GM18861 (cell line): ENCODE measurements at regions not wholly inside any gene's neighbourhood (a gene's known extent, or its start where the extent isn't known, plus 50 kb on each side); places are given as distances from the start of the nearest gene placed in this dataset.

ENCODE experiments used
- ATAC-seq: cut with Tn5 transposase; IDR thresholded peaks from one replicate; pipeline ENCODE4 v1.9.1; 2021; ENCODE audit not compliant: unreplicated experiment

DNA sequence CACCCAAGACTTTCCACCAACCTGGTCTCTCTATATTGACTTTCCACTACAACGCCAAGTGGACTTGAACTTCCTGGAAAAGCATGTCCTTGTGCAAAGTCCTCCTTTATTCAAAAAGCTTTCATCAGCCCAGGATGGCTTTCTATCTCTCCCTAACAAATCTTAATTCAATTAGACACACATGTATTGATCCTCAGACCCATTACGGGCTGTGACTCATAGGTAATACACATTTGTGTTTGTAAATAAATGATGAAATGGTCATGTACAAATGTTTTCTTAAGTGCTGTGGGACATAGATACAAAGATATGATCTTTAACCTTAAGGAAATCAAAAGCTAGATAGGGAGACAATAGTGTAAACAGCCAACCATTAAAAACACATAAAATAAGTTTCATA lies 1189.7 kb downstream of the EFNB2 start:
- no peak for ATAC-seq

DNA sequence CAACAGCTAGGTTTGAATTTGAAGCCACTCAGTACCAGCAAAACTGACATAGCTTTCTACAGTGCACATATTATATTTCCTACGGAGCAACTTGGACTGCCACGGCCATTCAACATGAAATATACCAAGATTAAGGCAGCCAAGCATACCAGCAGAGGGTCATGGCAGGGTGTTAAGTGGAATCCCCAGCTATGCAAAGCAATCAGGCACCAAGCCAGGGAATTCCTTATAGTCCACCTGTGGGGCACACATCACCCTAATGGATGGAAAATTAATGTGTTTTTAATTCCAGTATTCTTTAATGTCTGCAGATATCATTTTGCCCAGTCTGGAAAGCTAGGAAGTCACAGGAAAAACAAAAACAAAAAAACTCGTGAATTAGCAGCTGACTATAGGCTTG lies 1190.3 kb downstream of the EFNB2 start:
- ATAC-seq = no peak

DNA sequence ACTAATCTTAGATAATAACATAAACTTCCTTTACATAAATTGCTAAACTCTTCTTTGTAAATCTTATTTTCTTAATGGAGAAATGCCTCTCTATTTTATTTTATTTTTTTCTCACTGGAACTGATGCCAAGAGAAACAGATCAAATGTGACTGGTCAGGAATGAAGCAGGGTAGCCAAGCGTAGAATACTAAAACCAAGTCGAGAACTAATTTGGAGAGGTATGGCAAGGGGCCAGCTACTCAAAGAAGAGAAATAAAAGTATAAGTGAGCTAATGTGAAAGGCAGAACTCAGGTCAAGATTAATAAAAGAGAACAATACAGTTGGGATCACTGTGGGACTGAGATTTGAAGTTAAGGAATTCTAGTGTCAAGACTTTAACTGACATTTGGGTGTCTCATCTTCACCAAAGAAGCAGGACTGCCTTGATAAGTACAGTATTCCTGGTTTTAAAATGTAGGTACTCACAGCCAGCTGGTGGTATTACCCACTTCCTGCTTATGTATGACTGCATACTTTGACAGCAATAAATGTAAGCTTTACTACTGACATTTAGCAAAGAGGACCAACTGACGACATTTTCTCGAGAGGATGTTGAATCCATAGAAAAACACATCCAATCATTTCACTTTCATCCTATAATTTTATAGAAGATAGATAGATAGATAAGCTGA lies 1192.2 kb downstream of the EFNB2 start:
- ATAC-seq = no peak

DNA sequence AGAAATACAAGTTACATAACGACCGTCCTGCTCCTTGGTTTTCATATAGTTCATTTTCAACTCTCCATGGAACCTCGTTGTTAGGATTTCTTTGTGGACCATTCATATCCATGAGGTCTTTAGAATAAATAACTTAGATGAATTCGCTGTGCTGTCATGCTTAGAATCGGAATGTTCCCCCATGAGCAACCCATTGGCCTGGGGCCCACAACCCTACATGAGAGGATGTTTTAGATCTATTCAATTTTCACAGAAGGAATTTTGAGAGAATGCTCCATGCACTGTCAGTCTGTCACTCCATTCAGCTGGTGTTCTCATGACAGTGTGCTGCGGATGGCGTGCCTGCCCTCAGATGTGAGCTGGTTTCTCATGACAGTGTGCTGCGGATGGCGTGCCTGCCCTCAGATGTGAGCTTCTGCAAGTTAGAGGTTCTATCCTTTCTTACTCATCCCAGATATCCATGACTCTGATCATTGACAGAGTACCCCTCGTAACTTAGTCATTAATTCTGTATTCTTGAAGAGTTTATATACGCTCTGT lies 1193.1 kb downstream of the EFNB2 start:
- ATAC-seq = no peak

DNA sequence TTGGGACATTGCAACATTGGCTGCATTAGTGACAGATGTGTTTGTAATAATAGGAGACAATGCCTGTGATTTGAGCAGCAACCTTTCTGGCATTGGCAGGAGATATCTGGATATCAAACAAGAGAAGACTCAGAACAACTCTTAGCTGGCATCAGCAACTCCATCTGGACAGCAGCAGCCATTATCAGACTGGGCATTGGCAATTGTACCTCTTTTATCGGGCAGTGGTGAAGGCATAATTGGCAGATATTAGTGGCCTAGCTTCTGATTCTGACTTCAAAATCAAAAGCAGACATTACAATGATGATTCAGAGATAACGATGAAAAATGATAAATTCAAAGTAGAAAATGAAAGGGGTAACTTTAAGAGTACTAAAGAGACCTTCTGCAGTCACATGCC lies 1193.7 kb downstream of the EFNB2 start:
- no peak for ATAC-seq

DNA sequence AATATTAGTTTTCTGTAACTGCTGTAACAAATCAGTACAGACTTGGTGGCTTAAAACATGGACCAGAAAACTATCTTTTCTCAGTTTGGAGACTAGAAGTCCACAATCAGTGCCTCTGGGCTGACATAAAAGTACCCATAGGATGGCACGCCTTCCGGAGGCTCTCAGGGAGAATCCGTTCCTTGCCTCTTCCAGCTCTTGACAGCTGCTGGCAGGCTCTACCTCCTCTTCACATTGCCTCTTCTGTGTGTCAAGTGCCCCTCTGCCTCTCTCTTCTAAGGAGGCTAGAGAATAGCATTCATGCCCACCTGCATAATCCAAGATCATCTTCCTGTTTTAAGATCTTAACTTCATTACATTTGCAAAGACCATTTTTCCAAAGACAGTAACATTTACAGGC lies 1194.2 kb downstream of the EFNB2 start:
- ATAC-seq = no peak

DNA sequence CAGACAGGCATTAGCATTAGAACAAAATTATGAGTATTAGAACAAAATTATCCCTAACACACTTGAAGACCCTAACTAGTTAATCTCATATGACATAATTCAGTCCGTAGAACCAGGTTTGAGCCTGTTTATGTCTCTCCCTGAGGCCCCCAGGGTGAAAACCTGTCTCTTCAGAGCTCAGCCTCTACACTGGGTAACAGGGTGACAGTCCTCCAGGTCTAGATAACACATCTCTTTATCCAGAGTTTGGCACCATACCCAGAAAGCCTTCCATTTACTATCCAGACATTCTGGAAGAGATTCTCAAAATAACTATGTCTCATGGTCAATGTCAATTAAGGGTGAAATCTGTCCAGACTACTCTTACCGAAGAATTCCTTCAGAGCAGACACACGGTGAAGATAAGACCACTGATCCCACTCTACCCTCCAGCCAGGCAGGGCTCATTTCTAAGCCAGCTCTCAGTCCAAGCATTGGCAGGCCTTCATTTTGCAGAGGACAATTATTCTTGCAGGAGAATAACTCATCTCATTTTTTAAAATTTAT lies 1195.3 kb downstream of the EFNB2 start:
- ATAC-seq = no peak

DNA sequence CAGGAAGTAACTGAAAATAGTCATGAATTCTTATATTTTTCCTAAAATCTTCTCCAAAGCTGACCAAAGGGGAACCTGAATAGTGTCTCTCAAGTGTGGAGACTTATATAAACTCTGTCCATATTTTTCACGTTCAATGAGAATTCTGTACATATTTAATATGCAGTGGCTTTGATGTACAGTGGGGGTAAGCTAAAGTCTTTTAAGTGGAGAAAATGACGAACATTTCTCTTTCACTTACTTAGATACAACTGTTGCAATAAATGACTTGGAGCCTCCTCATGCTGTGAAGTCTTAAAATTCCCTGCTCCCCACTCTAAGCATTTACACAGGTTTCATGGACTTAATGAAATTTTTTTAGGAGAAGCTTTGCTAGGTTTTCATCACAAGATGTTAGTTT lies 1196.7 kb downstream of the EFNB2 start:
- ATAC-seq = no peak

DNA sequence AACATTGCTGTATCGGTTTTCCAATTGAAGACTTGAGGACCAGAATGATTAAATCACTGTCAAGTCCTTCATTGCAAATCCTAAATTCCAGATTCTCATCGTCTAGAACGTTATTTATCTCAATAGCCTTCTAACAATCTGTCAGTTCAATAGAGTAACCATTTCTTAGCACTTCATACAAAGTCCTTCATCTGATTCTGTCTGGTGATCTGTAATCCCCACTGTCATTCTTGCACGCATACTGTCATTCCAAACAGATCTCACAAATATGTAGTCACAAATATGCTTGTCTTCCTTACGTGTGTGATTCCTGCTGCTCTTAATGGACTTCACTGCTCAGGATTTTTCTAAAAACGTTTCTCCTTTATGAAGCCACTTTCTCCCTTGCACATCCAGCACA lies 1197.5 kb downstream of the EFNB2 start:
- no peak for ATAC-seq

DNA sequence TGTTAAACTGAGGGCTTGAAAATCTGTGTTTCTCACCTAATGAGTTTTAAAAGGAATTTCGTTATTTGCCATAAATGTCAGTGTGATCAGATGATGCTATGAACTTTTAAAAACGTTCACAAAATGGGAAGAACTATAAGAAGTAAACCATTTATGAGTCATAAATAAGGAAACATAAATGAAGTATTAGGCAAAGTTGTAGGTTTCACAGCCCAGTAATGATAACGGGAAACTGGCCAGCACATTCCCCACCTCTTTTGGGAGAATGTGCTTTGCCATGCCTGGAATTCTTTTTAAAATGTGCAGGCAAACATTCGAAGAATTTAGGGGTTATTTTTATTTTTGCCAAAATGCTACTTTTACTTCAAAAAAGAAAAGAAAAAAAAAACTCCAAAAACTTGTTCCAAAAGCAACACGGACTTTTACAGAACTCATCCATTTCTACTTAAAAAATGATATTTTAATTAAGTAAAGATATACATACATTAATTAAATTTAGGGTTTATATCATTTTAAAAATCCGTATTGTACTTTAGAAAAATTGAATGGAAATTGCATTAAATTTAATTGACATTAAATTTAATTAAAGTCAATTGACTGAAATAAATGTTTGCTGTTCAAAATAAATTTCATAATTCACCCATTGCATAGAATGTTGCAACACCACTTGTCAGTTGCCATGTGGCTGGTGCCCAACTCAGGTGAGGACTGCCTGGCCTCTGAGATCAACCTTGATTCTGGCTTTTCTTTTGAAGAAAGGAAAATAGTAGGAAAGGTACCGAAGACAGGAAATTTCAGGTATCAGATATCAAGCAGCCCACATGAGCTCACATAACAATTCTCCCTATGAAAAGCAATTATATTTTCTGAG lies 1198.5 kb downstream of the EFNB2 start:
- no peak for ATAC-seq

DNA sequence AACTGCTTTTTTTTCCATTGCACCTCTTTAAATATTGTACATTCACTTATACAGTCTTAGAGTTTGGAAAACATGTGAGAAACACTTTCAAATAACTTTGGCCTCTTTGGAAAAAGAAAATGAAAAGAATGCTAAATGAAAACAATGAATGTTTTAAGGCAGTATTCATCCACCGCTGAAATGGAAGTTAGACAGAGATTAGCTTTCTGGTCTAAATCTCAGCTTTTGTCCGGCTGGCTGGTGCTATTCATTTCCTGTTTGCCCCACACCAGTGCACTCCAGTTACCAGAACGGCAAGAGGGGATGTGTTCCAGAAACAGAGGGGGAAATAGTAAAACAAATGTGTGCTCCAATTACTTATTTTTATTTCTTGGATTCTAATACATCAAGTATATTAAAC lies 1201.3 kb downstream of the EFNB2 start:
- no peak for ATAC-seq

DNA sequence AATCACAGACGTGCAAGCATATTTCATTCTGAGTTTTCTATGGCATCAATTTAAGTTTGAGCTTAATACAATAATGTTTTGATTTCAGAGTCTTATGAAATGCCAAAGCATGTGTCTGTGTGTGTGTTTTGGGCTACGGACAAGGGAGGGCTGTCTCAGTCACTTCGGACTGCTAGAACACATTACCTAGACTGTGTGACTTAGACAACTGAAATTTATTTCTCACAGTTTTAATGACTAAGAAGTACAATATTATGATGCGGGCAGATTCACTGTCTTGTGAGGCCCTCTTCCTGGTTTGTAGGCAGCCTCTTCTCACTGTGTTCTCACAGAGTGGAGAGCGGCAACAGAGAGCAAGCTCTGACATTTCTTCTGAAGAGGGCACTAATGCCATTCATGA lies 1202.0 kb downstream of the EFNB2 start:
- no peak for ATAC-seq

DNA sequence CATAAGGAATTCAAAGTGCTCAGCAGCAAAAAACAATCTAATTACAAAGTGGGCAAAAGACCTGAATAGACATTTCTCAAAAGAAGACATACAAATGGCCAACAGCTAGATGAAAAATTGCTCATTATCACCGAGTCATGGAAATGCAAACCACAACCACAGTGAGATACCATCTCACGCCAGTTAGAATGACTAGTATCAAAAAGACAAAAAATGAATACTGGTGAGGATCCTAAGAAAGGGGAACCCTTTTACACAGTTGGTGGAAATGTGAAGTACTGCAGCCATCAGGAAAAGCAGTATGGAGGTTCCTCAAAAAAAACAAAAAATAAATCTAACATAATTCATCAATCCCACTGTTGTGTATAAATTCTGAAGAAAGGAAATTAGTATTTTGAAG lies 1206.1 kb downstream of the EFNB2 start:
- no peak for ATAC-seq

DNA sequence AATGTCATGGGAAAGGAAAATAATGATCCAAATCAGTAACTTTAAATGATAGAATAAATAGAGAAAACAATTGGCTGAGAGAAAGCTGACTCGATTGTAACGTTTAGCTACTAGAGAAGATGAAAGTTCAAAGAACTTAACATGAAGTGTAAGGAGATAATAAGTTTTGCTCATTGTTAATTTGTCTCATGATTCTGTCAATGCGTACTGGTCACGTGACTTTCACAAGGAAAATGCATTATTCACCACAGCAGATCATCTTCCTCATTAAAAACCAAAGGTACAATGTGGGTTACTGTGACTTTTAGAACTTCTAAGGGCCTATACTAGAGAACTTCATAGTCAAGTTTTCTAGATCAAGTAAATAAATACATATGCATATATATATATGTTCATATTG lies 1207.2 kb downstream of the EFNB2 start:
- ATAC-seq = no peak

DNA sequence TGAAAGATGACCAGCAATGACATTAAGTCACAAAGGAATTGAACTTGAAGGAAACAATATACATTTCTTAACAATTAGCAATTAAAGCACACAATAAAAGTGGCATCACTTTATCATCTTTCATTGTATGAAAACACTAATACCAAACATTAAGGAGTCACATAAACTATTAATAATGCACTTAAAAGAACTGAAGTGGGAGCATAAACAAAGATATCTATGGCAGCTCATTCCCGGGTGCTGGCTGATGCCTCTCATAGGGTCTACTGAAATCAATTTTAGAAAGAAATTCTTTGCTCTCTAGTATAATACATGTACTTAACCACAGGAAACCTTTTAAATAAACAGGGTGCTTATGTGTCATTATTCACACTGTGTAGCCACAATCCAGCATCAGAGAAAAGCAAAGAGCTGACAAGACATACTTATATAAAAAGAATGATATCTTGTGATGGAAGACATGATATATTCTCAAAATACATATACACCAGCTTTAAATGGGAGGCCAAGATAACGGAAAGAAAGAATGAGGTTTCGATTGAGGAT lies 1207.8 kb downstream of the EFNB2 start:
- ATAC-seq = no peak

DNA sequence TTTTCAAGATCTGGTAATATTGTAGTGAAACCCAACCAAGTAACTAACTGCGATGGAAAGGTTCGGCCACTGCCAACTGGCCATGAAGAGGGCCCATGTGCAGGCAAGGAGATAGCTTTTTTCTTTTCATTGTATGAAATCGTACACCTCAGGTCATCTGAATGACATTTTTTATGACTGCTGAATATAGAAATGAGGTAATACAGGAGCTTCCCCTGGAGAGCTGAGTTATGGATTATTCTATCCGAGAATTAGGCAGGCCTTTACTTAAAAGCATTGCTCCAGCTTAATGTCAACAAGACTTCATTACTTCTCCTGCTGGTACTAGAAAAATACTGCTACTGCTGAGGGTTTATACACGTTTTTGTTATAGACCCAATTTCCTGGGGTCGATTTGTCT lies 1215.6 kb downstream of the EFNB2 start:
- ATAC-seq = no peak

DNA sequence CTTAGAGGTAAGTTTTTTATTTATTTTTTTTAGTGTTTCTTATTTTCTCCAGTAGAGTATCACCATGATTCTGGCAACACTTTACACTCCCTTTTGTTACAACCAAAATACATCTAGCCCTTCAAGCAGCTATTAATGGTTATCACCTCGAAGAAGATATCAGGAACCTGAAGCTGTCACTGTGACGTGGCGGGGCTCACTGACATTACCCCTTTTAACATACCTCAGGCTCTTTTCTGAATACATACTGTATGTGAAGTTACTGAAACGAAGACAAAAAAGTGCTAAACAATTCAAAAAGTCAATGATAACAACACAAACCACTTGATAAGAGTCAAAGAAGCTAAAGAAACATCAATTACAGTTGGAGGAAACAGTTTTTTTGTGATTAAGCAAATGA lies 1218.7 kb downstream of the EFNB2 start:
- ATAC-seq = no peak

DNA sequence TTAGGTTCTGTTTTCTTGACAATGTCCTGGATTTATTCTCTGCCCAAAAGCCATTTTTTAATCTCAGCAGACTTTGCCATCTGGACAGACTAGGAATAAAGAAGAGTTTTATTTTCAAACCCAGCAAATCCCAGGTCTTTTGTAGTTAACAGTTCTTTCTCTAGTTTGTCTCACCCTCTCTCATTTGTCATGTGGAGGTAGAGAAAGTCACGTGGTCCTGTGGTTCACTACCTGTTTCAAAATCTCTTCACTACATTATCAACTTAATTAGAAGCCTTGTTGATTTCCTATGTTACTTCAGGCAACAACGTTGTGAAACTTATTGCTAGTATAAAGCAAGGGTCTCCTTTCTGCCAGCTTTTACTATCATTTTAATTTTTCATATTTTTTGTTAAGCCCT lies 1222.6 kb downstream of the EFNB2 start:
- ATAC-seq = no peak

DNA sequence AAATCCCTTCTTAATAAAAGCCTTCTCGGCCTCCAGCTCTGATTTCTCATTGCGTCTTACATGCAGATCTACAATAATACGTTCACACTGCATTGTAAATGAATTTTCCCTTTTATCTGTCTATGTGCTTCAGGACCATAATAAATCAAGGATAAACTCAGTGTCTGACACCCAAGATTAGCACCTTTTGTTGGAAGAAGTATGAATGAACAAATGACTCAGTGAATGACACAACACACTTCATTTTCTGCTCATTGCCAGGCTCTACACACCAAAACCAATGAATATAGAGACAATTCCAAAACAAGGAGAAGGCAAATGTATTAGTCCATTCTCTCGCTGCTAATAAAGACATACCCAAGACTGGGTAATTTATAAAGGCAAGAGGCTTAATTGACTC lies 1224.4 kb downstream of the EFNB2 start:
- no peak for ATAC-seq

DNA sequence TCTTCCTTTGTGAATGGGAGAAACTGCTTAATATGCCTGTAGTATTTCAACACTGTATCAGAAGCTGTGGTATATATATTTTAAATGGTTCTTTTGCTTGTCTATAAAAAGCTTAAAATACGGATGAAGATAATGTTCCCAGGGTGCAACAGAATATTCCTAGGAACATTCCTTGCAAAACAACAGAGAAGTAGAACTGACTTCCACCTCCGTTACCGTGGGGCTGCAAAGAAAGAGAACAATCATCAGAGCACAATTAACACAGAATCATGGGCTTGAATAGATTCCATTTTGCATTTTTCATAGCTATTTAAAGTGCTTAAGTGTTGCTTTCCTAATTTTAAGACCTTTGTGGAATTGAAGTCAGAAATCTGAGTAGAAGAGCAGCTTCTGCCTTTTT lies 1227.7 kb downstream of the EFNB2 start:
- no peak for ATAC-seq

DNA sequence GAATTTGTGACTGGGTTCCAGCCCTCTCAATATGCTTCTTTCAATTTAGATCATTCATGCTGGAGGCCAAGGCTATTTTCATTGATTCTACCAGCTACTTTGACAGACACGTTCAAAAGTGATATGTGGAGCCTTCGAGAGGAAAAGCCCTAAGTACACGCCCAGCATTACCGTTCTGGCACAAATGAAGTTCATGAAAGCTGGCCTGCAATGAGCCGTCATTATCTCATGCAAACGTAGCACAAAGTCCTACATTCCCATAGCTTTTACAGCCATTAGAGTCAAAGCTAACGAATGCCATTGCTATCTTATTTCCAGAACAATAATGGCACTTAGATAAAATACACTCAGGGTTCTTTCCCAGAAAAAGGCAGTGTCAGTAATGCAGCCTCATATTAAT lies 1237.6 kb downstream of the EFNB2 start:
- no peak for ATAC-seq

DNA sequence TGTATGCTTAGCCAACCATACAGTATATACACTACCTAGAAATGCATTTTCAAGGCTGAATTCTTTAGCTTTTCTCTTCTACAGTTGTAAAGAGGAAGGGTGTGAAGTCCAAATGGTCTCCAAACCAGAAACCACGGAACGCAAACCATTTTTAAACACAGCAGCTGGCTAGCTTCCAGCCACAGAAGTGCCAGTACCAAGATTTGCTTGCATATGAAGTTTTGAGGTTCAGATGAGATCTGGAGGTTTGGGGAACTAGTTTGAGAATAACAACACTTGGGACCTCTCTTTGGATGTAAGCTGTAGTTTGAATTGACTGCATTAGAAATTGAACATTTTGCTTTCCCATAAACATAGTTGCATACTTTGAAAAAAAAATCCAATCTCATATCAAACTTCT lies 1243.5 kb downstream of the EFNB2 start:
- ATAC-seq = no peak
